Peyer's patch (tissue), 4 donors: ENCODE measurements at regions not wholly inside any gene's neighbourhood (a gene's known extent, or its start where the extent isn't known, plus 50 kb on each side); places are given as distances from the start of the nearest gene placed in this dataset.

Source experiments
- DNase-seq, 3 donors: peaks; one replicate each; pipeline ENCODE4 v3.0.0-alpha.2; 2017 to 2019
- H3K27ac ChIP-seq, 4 donors: fragments of 200-600 bp; sonication (generic); one replicate each; pipeline ENCODE4 v1.5.1; 2016 to 2019
- H3K27me3 ChIP-seq, 2 donors: fragments of 200-600 bp; sonication (generic); one replicate each; pipeline ENCODE4 v1.5.1; 2019
- H3K36me3 ChIP-seq, 3 donors: fragments of 200-600 bp; sonication (generic); one replicate each; pipeline ENCODE4 v1.5.1; 2016 to 2019
- H3K4me1 ChIP-seq, 4 donors: fragments of 200-600 bp; sonication (generic); one replicate each; pipeline ENCODE4 v1.5.1; 2016 to 2019
- H3K4me3 ChIP-seq, 4 donors: fragments of 200-600 bp; sonication (generic); 1 replicate in 3 of 4; 2 replicates in 1 of 4; pipeline ENCODE4 v1.5.1; 2016 to 2019; ENCODE audit warnings: mild to moderate bottlenecking in 1 of 4
- H3K9me3 ChIP-seq, 4 donors: fragments of 200-600 bp; sonication (generic); one replicate each; pipeline ENCODE4 v1.5.1; 2016 to 2019; ENCODE audit warnings: mild to moderate bottlenecking in 1 of 4
- CTCF ChIP-seq, 6 experiments: fragments of 450-650 bp in 4 of 6; fragments of 200-600 bp in 2 of 6; sonication (generic) in 1 of 6; IDR thresholded peaks; one replicate each; pipeline ENCODE4 v1.5.1; 2017 to 2019; ENCODE audit warnings: antibody characterized with exemption in 6 of 6, mild to moderate bottlenecking in 3 of 6, moderate library complexity in 1 of 6
- POLR2A ChIP-seq, 2 donors: fragments of 450-650 bp; IDR thresholded peaks; one replicate each; pipeline ENCODE4 v1.5.1; 2017; ENCODE audit warnings: antibody characterized with exemption in 2 of 2, mild to moderate bottlenecking in 2 of 2, moderate library complexity in 2 of 2

GRCh38 chr12:94872971-94873733 is 130.3 kb downstream of the NDUFA12 start:
- no peak for DNase-seq
- H3K27ac ChIP-seq, result peak overlapping the region in 1 of 4 donors; percentile 25
- no peaks in the 10 kb centered on the region for H3K9me3 ChIP-seq
- no peaks in the 10 kb centered on the region for H3K36me3 ChIP-seq
- peaks cover 0 to 13% of the 10 kb centered on the region in 2 donors for H3K27me3 ChIP-seq
- H3K4me1 ChIP-seq, result peaks cover 0 to 13% (median 4%) of the 10 kb centered on the region in 4 donors
- peak overlapping the region; percentile 41 to 57 (median 55) for H3K4me3 ChIP-seq
- TF ChIP-seq POLR2A (IDR thresholded peaks at IDR 0.05), result no peak
- no peak for TF ChIP-seq CTCF (IDR thresholded peaks at IDR 0.05)

GRCh38 chr12:94872671-94872970 is 130.9 kb downstream of the NDUFA12 start:
- H3K9me3 ChIP-seq, result no peaks in the 10 kb centered on the region
- no peak overlapping the region for H3K27ac ChIP-seq
- peak overlapping the region; percentile 41 to 57 (median 55) for H3K4me3 ChIP-seq
- no peaks in the 10 kb centered on the region for H3K36me3 ChIP-seq
- TF ChIP-seq CTCF (IDR thresholded peaks at IDR 0.05), result no peak
- TF ChIP-seq POLR2A (IDR thresholded peaks at IDR 0.05), result no peak
- H3K4me1 ChIP-seq, result peaks cover 0 to 13% (median 4%) of the 10 kb centered on the region in 4 donors
- H3K27me3 ChIP-seq, result peaks cover 0 to 13% of the 10 kb centered on the region in 2 donors
- no peak for DNase-seq

DNA sequence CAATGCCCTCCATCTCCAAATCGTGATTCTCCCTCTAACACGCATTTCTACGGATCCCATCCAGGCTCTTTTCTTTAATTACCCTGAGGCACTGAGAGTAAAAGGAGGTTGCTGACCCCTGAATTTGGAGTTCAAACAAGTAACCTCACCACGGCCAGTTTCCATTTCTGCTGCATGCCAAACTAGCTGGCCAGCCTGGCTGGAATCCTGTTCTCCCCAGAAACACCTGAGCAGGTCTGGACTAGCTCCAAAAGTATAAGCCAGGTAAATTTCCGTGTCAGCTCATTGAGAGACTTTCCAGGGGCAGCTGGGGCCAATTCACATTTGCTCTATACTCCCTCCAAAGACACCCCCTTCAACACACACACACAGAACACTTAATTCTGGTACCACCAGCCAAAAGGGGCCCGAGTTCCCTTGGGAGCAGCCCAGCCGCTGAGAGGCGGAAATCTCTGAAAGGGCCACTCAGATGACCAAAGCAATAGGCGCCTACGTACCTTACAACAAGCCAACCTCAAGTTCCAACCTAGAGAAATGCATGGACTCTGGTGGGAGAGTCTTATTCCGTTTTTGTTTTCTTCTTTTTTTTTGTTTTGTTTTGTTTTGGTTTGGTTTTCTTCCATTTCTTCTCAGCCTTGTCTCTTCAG is 131.4 kb downstream of the NDUFA12 start:
- no peak for DNase-seq
- peaks cover 0 to 13% (median 4%) of the 10 kb centered on the region in 4 donors for H3K4me1 ChIP-seq
- TF ChIP-seq POLR2A (IDR thresholded peaks at IDR 0.05) (no peak), CTCF (IDR thresholded peaks at IDR 0.05) (no peak)
- no peak overlapping the region for H3K27ac ChIP-seq
- no peaks in the 10 kb centered on the region for H3K9me3 ChIP-seq
- no peak overlapping the region for H3K4me3 ChIP-seq
- no peaks in the 10 kb centered on the region for H3K36me3 ChIP-seq
- peaks cover 0 to 13% of the 10 kb centered on the region in 2 donors for H3K27me3 ChIP-seq

DNA sequence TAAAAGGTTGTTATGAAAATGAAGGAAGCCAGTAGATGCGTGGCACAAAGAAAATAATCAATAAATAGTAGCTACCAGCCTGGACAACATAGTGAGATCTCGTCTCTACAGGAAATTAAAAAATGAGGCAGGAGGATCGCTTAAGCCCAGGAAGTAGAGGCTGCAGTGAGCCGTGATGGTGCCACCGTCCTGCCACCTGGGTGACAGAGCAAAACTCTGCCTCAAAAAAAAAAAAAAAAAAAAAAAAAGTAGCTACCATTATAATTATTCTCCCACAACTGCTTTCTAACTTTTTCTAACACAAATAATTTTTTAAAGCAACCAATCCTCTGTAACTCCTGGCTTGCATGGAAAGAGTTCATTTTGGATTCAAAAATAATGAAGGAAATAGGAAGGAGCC is 133.0 kb downstream of the NDUFA12 start:
- H3K36me3 ChIP-seq, result no peaks in the 10 kb centered on the region

GRCh38 chr12:94868161-94868560 is 135.3 kb downstream of the NDUFA12 start:
- Histone ChIP-seq H3K36me3 (no peaks in the 10 kb centered on the region), H3K27ac (no peak overlapping the region), H3K27me3 (peaks cover 0 to 4% of the 10 kb centered on the region in 2 donors), H3K9me3 (no peaks in the 10 kb centered on the region), H3K4me1 (peaks cover 0 to 4% (median 2%) of the 10 kb centered on the region in 4 donors), H3K4me3 (no peak overlapping the region)
- no peak for DNase-seq
- no peak for TF ChIP-seq POLR2A (IDR thresholded peaks at IDR 0.05)
- no peak for TF ChIP-seq CTCF (IDR thresholded peaks at IDR 0.05)

More for the DNA sequence above, 133.0 kb downstream of the NDUFA12 start:
- H3K27ac ChIP-seq, result no peak overlapping the region
- peaks cover 0 to 13% of the 10 kb centered on the region in 2 donors for H3K27me3 ChIP-seq
- TF ChIP-seq CTCF (IDR thresholded peaks at IDR 0.05) (no peak), POLR2A (IDR thresholded peaks at IDR 0.05) (no peak)
- no peak overlapping the region for H3K4me3 ChIP-seq
- H3K4me1 ChIP-seq, result peaks cover 0 to 13% (median 4%) of the 10 kb centered on the region in 4 donors
- H3K9me3 ChIP-seq, result no peaks in the 10 kb centered on the region
- no peak for DNase-seq
